Spinal cord (tissue), 9 donors: ENCODE measurements at regions not wholly inside any gene's neighbourhood (a gene's known extent, or its start where the extent isn't known, plus 50 kb on each side); places are given as distances from the start of the nearest gene placed in this dataset.
"Not testable (repeated sequence)": the region's sequence is repeated elsewhere in the genome, so short reads cannot be mapped to it uniquely, and the experiment has no call there.

ENCODE experiments used
- DNase-seq, 6 donors: peaks; one replicate each; pipeline versions ENCODE4 v3.0.0 to v3.0.0-alpha.2; 2013 to 2015; ENCODE audit warnings: low spot score in 6 of 6, low read depth in 4 of 6
- H3K27ac ChIP-seq: one replicate; pipeline ENCODE4 v1.5.1; 2013; ENCODE audit warnings: low read depth, low read length, control low read depth
- H3K27me3 ChIP-seq: one replicate; pipeline ENCODE4 v1.6.1; 2013; ENCODE audit warnings: low read length; ENCODE audit not compliant: control insufficient read depth, insufficient read depth
- H3K36me3 ChIP-seq: one replicate; pipeline ENCODE4 v1.6.1; 2013; ENCODE audit warnings: low read length; ENCODE audit not compliant: control insufficient read depth, insufficient read depth
- H3K4me1 ChIP-seq: one replicate; pipeline ENCODE4 v1.6.1; 2013; ENCODE audit warnings: low read length; ENCODE audit not compliant: control insufficient read depth, insufficient read depth
- H3K4me3 ChIP-seq: one replicate; pipeline ENCODE4 v1.5.1; 2013; ENCODE audit warnings: low read depth, low read length, control low read depth
- H3K9me3 ChIP-seq: one replicate; pipeline ENCODE4 v1.6.1; 2013; ENCODE audit warnings: low read length; ENCODE audit not compliant: control insufficient read depth, insufficient read depth
- WGBS: methylation state at CpG from one replicate; pipeline ENCODE4 v1.1.5; 2013; ENCODE audit warnings: missing lambda C conversion rate; ENCODE audit not compliant: insufficient coverage; 5-methylcytosine and 5-hydroxymethylcytosine counted together
- donor health status: healthy.

DNA sequence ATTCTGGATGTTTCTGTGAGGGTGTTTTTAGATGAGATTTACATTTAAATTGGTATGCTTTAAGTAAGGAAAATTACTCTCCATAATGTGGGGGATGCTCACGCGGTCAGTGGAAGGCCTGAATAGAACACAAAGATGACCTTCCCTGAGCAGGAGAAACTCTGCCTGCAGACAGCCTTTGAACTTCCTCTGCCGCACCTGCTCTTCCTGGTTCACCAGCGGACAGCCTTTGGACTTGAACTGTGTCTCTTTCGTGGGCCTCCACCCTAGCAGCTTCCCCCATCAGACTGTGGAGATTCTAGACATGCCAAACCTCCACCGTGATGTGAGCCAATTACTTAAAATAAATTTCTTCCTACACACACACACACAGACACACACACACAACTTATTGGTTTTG, 210.7 kb downstream of the EFCAB11 start:
- DNase-seq = no peak
- Histone ChIP-seq H3K4me3 (no peak overlapping the region), H3K27ac (no peak overlapping the region), H3K9me3 (peaks cover 2% of the 10 kb centered on the region), H3K4me1 (no peaks in the 10 kb centered on the region), H3K27me3 (no peaks in the 10 kb centered on the region), H3K36me3 (no peaks in the 10 kb centered on the region)
- WGBS = 93% methylated on average over 3 of the region's 6 CpGs

DNA sequence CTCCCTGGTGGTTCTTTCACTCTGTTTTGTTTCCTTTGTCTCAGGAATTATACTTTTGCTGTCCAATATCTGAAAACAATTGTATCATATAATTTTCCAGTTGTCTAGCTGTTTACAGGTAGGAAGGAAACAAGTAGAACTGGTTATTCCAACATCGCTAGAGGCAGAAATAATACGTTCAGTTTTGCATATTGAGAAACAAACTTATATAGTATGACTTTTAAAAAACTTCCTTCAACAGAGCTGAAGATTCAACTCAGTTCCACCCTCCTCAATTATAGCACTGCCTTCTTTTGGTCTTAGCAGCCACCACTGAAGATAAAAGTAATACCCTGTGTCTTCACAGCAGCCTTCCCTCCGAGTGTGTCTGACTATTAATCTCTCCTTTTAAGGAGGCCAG, 214.3 kb downstream of the EFCAB11 start:
- no peaks in the 10 kb centered on the region for H3K27me3 ChIP-seq
- no peak overlapping the region for H3K4me3 ChIP-seq
- 80% methylated on average over 1 of the region's 3 CpGs for WGBS
- H3K36me3 ChIP-seq = no peaks in the 10 kb centered on the region
- no peak overlapping the region for H3K27ac ChIP-seq
- DNase-seq = no peak
- H3K4me1 ChIP-seq = no peaks in the 10 kb centered on the region
- H3K9me3 ChIP-seq = peaks cover 2% of the 10 kb centered on the region

DNA sequence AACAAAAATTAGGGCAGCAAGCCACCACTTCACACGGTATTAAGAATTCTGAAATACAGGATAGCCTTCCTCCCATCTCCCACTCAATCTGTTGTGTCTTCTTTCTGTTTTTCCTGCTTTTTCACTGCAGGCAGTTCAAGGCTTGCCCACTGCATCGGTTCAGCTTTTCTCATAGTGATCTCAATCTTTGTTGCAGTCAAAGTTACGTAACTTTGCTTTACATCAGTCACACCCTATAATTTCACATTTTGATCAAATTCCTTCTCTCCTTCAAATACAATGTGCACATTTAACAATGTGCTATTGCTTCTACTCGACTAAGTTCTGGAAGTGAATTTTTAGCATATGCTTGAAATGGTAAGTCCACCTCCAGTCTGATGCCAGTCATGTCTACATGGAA, 217.6 kb downstream of the EFCAB11 start:
- H3K27me3 ChIP-seq = no peaks in the 10 kb centered on the region
- 93% methylated on average over 3 of the region's 4 CpGs for WGBS
- no peaks in the 10 kb centered on the region for H3K36me3 ChIP-seq
- no peaks in the 10 kb centered on the region for H3K9me3 ChIP-seq
- H3K4me1 ChIP-seq = no peaks in the 10 kb centered on the region
- DNase-seq = no peak
- no peak overlapping the region for H3K27ac ChIP-seq
- no peak overlapping the region for H3K4me3 ChIP-seq

GRCh38 chr14:89731396-89731933, 223.1 kb downstream of the EFCAB11 start:
- no CpG with 5 or more reads among the region's 6 CpGs for WGBS
- no peaks in the 10 kb centered on the region for H3K27me3 ChIP-seq
- no peaks in the 10 kb centered on the region for H3K4me1 ChIP-seq

GRCh38 chr14:89730687-89731086, 223.8 kb downstream of the EFCAB11 start:
- H3K4me1 ChIP-seq = no peaks in the 10 kb centered on the region
- no peaks in the 10 kb centered on the region for H3K36me3 ChIP-seq
- DNase-seq = no peak
- no peak overlapping the region for H3K27ac ChIP-seq
- H3K9me3 ChIP-seq = peaks cover 2% of the 10 kb centered on the region
- H3K27me3 ChIP-seq = no peaks in the 10 kb centered on the region
- H3K4me3 ChIP-seq = no peak overlapping the region
- no CpG with 5 or more reads among the region's 5 CpGs for WGBS

More at GRCh38 chr14:89731396-89731933, 223.1 kb downstream of the EFCAB11 start:
- H3K9me3 ChIP-seq = peaks cover 2% of the 10 kb centered on the region
- no peaks in the 10 kb centered on the region for H3K36me3 ChIP-seq
- no peak overlapping the region for H3K4me3 ChIP-seq
- no peak for DNase-seq
- H3K27ac ChIP-seq = no peak overlapping the region

- H3K4me3 ChIP-seq = no peak overlapping the region
Observed at GRCh38 chr14:89728964-89729363, 225.6 kb downstream of the EFCAB11 start.

DNA sequence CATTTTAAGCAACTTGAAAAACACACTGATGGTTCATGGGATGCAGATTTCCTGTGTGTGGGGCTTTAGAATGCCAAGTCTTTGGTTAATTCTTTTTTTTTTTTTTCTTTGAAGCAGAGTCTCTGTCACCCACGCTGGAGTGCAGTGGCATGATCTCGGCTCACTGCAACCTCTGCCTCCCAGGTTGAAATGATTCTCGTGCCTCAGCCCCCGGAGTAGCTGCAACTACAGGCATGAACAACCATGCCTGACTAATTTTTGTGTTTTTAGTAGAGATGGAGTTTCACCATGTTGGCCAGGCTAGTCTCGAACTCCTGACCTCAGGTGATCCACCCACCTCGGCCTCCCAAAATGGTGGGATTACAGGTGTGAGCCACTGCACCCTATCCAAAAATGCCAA, 228.3 kb downstream of the EFCAB11 start:
- not testable (repeated sequence) for DNase-seq, H3K4me1 ChIP-seq, H3K27me3 ChIP-seq, H3K9me3 ChIP-seq, H3K4me3 ChIP-seq, H3K27ac ChIP-seq, H3K36me3 ChIP-seq
- WGBS = 89% methylated on average over 3 of the region's 6 CpGs

More at GRCh38 chr14:89728964-89729363, 225.6 kb downstream of the EFCAB11 start:
- DNase-seq = no peak
- no peaks in the 10 kb centered on the region for H3K36me3 ChIP-seq
- H3K4me1 ChIP-seq = no peaks in the 10 kb centered on the region
- no peaks in the 10 kb centered on the region for H3K27me3 ChIP-seq
- H3K9me3 ChIP-seq = peaks cover 2% of the 10 kb centered on the region
- no peak overlapping the region for H3K27ac ChIP-seq
- WGBS = no CpG with 5 or more reads among the region's 5 CpGs

DNA sequence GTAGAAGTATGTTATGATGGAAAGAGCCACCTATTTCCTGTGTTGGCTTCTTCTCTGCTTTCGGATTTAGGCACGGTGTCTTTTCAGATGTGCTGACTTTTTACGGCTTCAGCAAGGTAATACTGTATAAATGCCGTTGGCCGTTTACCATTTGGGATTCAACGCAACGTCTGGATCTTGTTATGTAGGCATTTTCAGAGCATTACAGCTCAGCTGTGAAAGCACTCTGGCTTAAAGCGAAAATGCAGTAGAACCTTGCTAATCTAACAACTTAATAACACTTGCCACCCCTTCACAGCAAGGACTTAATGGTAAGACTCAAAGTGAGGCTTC, 229.9 kb downstream of the EFCAB11 start:
- Histone ChIP-seq H3K27ac (no peak overlapping the region), H3K36me3 (no peaks in the 10 kb centered on the region), H3K4me3 (no peak overlapping the region), H3K9me3 (no peaks in the 10 kb centered on the region), H3K27me3 (no peaks in the 10 kb centered on the region), H3K4me1 (peaks cover 8% of the 10 kb centered on the region)
- DNase-seq = peak in 1 of 6 donors; percentile 66
- 82% methylated on average over 8 of the region's 8 CpGs for WGBS

DNA sequence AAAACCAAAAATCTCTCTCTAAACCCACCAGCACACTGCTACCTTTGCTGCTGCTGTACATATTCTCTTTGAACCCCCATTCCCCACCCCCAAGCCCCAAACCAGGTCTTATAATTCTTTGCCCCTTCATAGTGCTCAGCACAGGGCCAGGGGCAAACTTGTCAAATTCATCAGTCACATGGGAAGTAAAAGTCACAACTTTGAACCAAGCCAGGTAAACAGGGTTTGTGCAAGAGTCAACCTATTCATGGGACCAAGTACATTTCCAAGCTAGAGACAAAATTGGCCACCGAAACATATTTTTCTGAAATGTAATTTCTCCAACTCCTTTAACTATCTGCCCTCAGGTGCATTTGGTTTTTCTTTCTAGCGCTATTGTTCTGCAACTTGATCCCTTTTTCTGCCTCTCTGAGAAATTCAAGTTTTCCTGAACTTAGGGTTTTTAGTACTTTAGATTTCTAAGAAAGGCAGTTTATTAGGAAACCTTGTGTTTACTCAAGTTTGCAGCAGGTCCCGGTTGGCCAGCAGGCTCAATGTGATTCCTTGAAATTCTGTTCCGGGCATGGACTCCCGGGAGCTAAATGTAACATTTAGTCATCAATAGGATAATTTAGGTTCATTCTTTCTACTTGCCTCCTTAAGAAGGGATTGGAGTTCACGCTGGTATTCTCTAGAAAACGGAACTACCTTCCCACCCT, 230.5 kb downstream of the EFCAB11 start:
- WGBS = no CpG with 5 or more reads among the region's 7 CpGs
- H3K4me1 ChIP-seq = peaks cover 8% of the 10 kb centered on the region
- H3K9me3 ChIP-seq = no peaks in the 10 kb centered on the region
- no peaks in the 10 kb centered on the region for H3K36me3 ChIP-seq
- DNase-seq = no peak
- H3K4me3 ChIP-seq = no peak overlapping the region
- no peaks in the 10 kb centered on the region for H3K27me3 ChIP-seq
- no peak overlapping the region for H3K27ac ChIP-seq

- DNase-seq = no peak
- Histone ChIP-seq H3K27ac (no peak overlapping the region), H3K4me1 (peaks cover 8% of the 10 kb centered on the region), H3K36me3 (no peaks in the 10 kb centered on the region), H3K27me3 (no peaks in the 10 kb centered on the region), H3K4me3 (no peak overlapping the region), H3K9me3 (no peaks in the 10 kb centered on the region)
- WGBS = 68% methylated on average over 5 of the region's 6 CpGs
Observed at GRCh38 chr14:89721956-89722355, 232.6 kb downstream of the EFCAB11 start.
